Stimulated activated memory B cell treated with anti-CD40 and anti-IgM and Interleukin-4, amounts not matched to agents 10 μg/mL and 1 μg/mL and 100 μg/mL, for 72 hours (primary cell): ENCODE measurements at regions not wholly inside any gene's neighbourhood (a gene's known extent, or its start where the extent isn't known, plus 50 kb on each side); places are given as distances from the start of the nearest gene placed in this dataset.
"Not testable (repeated sequence)": the region's sequence is repeated elsewhere in the genome, so short reads cannot be mapped to it uniquely, and the experiment has no call there.

ENCODE experiments used
- ATAC-seq: fragments of 150-1000 bp; cut with Tn5 transposase; 2 replicates; pipeline ENCODE4 v1.10.0; 2021
- H3K27ac Mint-ChIP-seq: one replicate; pipeline ENCODE4 v1.8.0; 2022; ENCODE audit warnings: mild to moderate bottlenecking, mixed read lengths
- H3K27me3 Mint-ChIP-seq: one replicate; pipeline ENCODE4 v1.8.0; 2022; ENCODE audit warnings: mixed read lengths
- H3K36me3 Mint-ChIP-seq: one replicate; pipeline ENCODE4 v1.8.0; 2022; ENCODE audit warnings: mixed read lengths
- H3K4me1 Mint-ChIP-seq: one replicate; pipeline ENCODE4 v1.8.0; 2022; ENCODE audit warnings: mixed read lengths
- H3K4me3 Mint-ChIP-seq: one replicate; pipeline ENCODE4 v1.8.0; 2022; ENCODE audit warnings: mild to moderate bottlenecking, moderate library complexity, mixed read lengths
- H3K9me3 Mint-ChIP-seq: one replicate; pipeline ENCODE4 v1.8.0; 2022; ENCODE audit warnings: mixed read lengths

GRCh38 chr13:63481334-63481733 lies 2065.7 kb upstream of the PCDH20 start:
- ATAC-seq, result no peak
- Mint-ChIP-seq H3K9me3 (peaks cover 3% of the 10 kb centered on the region), H3K36me3 (no peaks in the 10 kb centered on the region), H3K4me1 (no peaks in the 10 kb centered on the region), H3K27ac (no peak overlapping the region), H3K4me3 (no peak overlapping the region), H3K27me3 (no peaks in the 10 kb centered on the region)

GRCh38 chr13:63472711-63473110 lies 2057.1 kb upstream of the PCDH20 start:
- peaks cover 14% of the 10 kb centered on the region for H3K9me3 Mint-ChIP-seq
- no peak for ATAC-seq
- H3K36me3 Mint-ChIP-seq, result no peaks in the 10 kb centered on the region
- no peaks in the 10 kb centered on the region for H3K27me3 Mint-ChIP-seq
- no peak overlapping the region for H3K27ac Mint-ChIP-seq
- H3K4me3 Mint-ChIP-seq, result no peak overlapping the region
- no peaks in the 10 kb centered on the region for H3K4me1 Mint-ChIP-seq

GRCh38 chr13:63463782-63464610 lies 2048.3 kb upstream of the PCDH20 start:
- Mint-ChIP-seq H3K27me3 (no peaks in the 10 kb centered on the region), H3K36me3 (no peaks in the 10 kb centered on the region), H3K9me3 (peaks cover 11% of the 10 kb centered on the region), H3K27ac (no peak overlapping the region), H3K4me1 (no peaks in the 10 kb centered on the region), H3K4me3 (no peak overlapping the region)
- ATAC-seq, result no peak

- Mint-ChIP-seq H3K27me3 (no peaks in the 10 kb centered on the region), H3K4me1 (no peaks in the 10 kb centered on the region), H3K4me3 (no peak overlapping the region), H3K9me3 (no peaks in the 10 kb centered on the region), H3K27ac (no peak overlapping the region), H3K36me3 (no peaks in the 10 kb centered on the region)
- no peak for ATAC-seq
Measured at GRCh38 chr13:63460462-63461090, 2044.9 kb upstream of the PCDH20 start.

- Mint-ChIP-seq H3K4me3 (no peak overlapping the region), H3K27ac (no peak overlapping the region), H3K27me3 (no peaks in the 10 kb centered on the region), H3K9me3 (peaks cover 3% of the 10 kb centered on the region), H3K4me1 (no peaks in the 10 kb centered on the region), H3K36me3 (no peaks in the 10 kb centered on the region)
- ATAC-seq, result no peak
Measured at GRCh38 chr13:63457186-63457585, 2041.5 kb upstream of the PCDH20 start.

GRCh38 chr13:63455938-63456337 lies 2040.3 kb upstream of the PCDH20 start:
- Mint-ChIP-seq H3K36me3 (no peaks in the 10 kb centered on the region), H3K4me3 (no peak overlapping the region), H3K9me3 (peaks cover 3% of the 10 kb centered on the region), H3K27ac (no peak overlapping the region), H3K4me1 (no peaks in the 10 kb centered on the region), H3K27me3 (no peaks in the 10 kb centered on the region)
- no peak for ATAC-seq

- H3K27ac Mint-ChIP-seq, result no peak overlapping the region
- no peak for ATAC-seq
- no peak overlapping the region for H3K4me3 Mint-ChIP-seq
- H3K27me3 Mint-ChIP-seq, result no peaks in the 10 kb centered on the region
- H3K4me1 Mint-ChIP-seq, result no peaks in the 10 kb centered on the region
- no peaks in the 10 kb centered on the region for H3K9me3 Mint-ChIP-seq
- no peaks in the 10 kb centered on the region for H3K36me3 Mint-ChIP-seq
Measured at GRCh38 chr13:63449550-63449949, 2033.9 kb upstream of the PCDH20 start.

GRCh38 chr13:63448692-63449091 lies 2033.0 kb upstream of the PCDH20 start:
- no peaks in the 10 kb centered on the region for H3K36me3 Mint-ChIP-seq
- H3K9me3 Mint-ChIP-seq, result no peaks in the 10 kb centered on the region
- H3K27ac Mint-ChIP-seq, result no peak overlapping the region
- no peaks in the 10 kb centered on the region for H3K27me3 Mint-ChIP-seq
- ATAC-seq, result no peak
- no peak overlapping the region for H3K4me3 Mint-ChIP-seq
- no peaks in the 10 kb centered on the region for H3K4me1 Mint-ChIP-seq

- no peak overlapping the region for H3K4me3 Mint-ChIP-seq
Measured at GRCh38 chr13:63446329-63446728, 2030.7 kb upstream of the PCDH20 start.

GRCh38 chr13:63444225-63444624 lies 2028.6 kb upstream of the PCDH20 start:
- not testable (repeated sequence) for H3K27me3 Mint-ChIP-seq, ATAC-seq, H3K36me3 Mint-ChIP-seq, H3K27ac Mint-ChIP-seq, H3K4me1 Mint-ChIP-seq, H3K9me3 Mint-ChIP-seq, H3K4me3 Mint-ChIP-seq

More at GRCh38 chr13:63446329-63446728, 2030.7 kb upstream of the PCDH20 start:
- no peaks in the 10 kb centered on the region for H3K9me3 Mint-ChIP-seq
- no peaks in the 10 kb centered on the region for H3K27me3 Mint-ChIP-seq
- H3K4me1 Mint-ChIP-seq, result no peaks in the 10 kb centered on the region
- ATAC-seq, result no peak
- H3K27ac Mint-ChIP-seq, result no peak overlapping the region
- no peaks in the 10 kb centered on the region for H3K36me3 Mint-ChIP-seq

GRCh38 chr13:63438951-63439350 lies 2023.3 kb upstream of the PCDH20 start:
- H3K4me1 Mint-ChIP-seq, result no peaks in the 10 kb centered on the region
- peaks cover 3% of the 10 kb centered on the region for H3K9me3 Mint-ChIP-seq
- ATAC-seq, result no peak
- no peaks in the 10 kb centered on the region for H3K27me3 Mint-ChIP-seq
- H3K27ac Mint-ChIP-seq, result no peak overlapping the region
- H3K36me3 Mint-ChIP-seq, result no peaks in the 10 kb centered on the region
- H3K4me3 Mint-ChIP-seq, result no peak overlapping the region

- H3K4me1 Mint-ChIP-seq, result no peaks in the 10 kb centered on the region
- no peak for ATAC-seq
- H3K27ac Mint-ChIP-seq, result no peak overlapping the region
- no peak overlapping the region for H3K4me3 Mint-ChIP-seq
- no peaks in the 10 kb centered on the region for H3K36me3 Mint-ChIP-seq
- peaks cover 4% of the 10 kb centered on the region for H3K9me3 Mint-ChIP-seq
- no peaks in the 10 kb centered on the region for H3K27me3 Mint-ChIP-seq
Measured at GRCh38 chr13:63436325-63436668, 2020.6 kb upstream of the PCDH20 start.

GRCh38 chr13:63435667-63436324 lies 2020.1 kb upstream of the PCDH20 start:
- ATAC-seq, result no peak
- no peak overlapping the region for H3K4me3 Mint-ChIP-seq
- H3K4me1 Mint-ChIP-seq, result no peaks in the 10 kb centered on the region
- H3K27ac Mint-ChIP-seq, result no peak overlapping the region
- H3K9me3 Mint-ChIP-seq, result peaks cover 4% of the 10 kb centered on the region
- H3K27me3 Mint-ChIP-seq, result no peaks in the 10 kb centered on the region
- H3K36me3 Mint-ChIP-seq, result no peaks in the 10 kb centered on the region

- H3K4me3 Mint-ChIP-seq, result no peak overlapping the region
- no peaks in the 10 kb centered on the region for H3K4me1 Mint-ChIP-seq
- no peak overlapping the region for H3K27ac Mint-ChIP-seq
- no peaks in the 10 kb centered on the region for H3K36me3 Mint-ChIP-seq
- H3K9me3 Mint-ChIP-seq, result peaks cover 4% of the 10 kb centered on the region
- no peak for ATAC-seq
- no peaks in the 10 kb centered on the region for H3K27me3 Mint-ChIP-seq
Measured at GRCh38 chr13:63433546-63434150, 2018.0 kb upstream of the PCDH20 start.

- Mint-ChIP-seq H3K36me3 (no peaks in the 10 kb centered on the region), H3K4me1 (no peaks in the 10 kb centered on the region), H3K27me3 (no peaks in the 10 kb centered on the region), H3K4me3 (no peak overlapping the region), H3K9me3 (peaks cover 3% of the 10 kb centered on the region), H3K27ac (no peak overlapping the region)
- ATAC-seq, result no peak
Measured at GRCh38 chr13:63427170-63427569, 2011.5 kb upstream of the PCDH20 start.
